T-cell (primary cell): ENCODE measurements at regions not wholly inside any gene's neighbourhood (a gene's known extent, or its start where the extent isn't known, plus 50 kb on each side); places are given as distances from the start of the nearest gene placed in this dataset.

ENCODE experiments used
- ATAC-seq, 4 experiments: fragments of 200-7000 bp in 3 of 4; fragments of 150-1000 bp in 1 of 4; cut with Tn5 transposase; replicated peaks in 1 of 4; 1 replicate in 3 of 4; 2 replicates in 1 of 4; pipeline ENCODE4 v1.10.0; 2021; ENCODE audit warnings: moderate library complexity in 3 of 4, mild to moderate bottlenecking in 2 of 4, moderate number of reproducible peaks in 1 of 4
- CTCF ChIA-PET, 2 donors: fragments of 300-600 bp; sonication (Branson Sonifier 250); formaldehyde crosslinking; loops; one replicate each; lab custom pipeline; 2022; ENCODE audit warnings: antibody characterized with exemption in 2 of 2; lab: Charles Lee
- POLR2A ChIA-PET, 2 donors: fragments of 300-600 bp; sonication (Branson Sonifier 250); formaldehyde crosslinking; loops; one replicate each; lab custom pipeline; 2022; ENCODE audit warnings: antibody characterized with exemption in 2 of 2; lab: Charles Lee
- DNase-seq, 35 experiments: peaks; one replicate each; pipeline versions ENCODE4 v3.0.0 to v3.0.0-alpha.2; 2013 to 2023
- H3K27ac ChIP-seq: one replicate; pipeline ENCODE4 v1.5.1; 2013; ENCODE audit warnings: low read length
- H3K27me3 ChIP-seq, 2 experiments: replicated peaks in 1 of 2; 1 replicate in 1 of 2; 2 replicates in 1 of 2; pipeline versions ENCODE4 v1.6.1 to v1.7.0; 2013; ENCODE audit warnings: low read length in 1 of 2, mixed read lengths in 1 of 2; ENCODE audit not compliant: control insufficient read depth in 2 of 2, insufficient read depth in 2 of 2; ENCODE audit errors: extremely low read depth in 1 of 2
- H3K36me3 ChIP-seq, 2 donors: 1 replicate in 1 of 2; 2 replicates in 1 of 2; pipeline versions ENCODE4 v1.6.1 to v1.7.0; 2013; ENCODE audit warnings: low read length in 1 of 2; ENCODE audit not compliant: control insufficient read depth in 2 of 2, insufficient read depth in 1 of 2; ENCODE audit errors: extremely low read depth in 1 of 2
- H3K4me1 ChIP-seq, 2 experiments: 1 replicate in 1 of 2; 2 replicates in 1 of 2; pipeline versions ENCODE4 v1.6.1 to v1.7.0; 2013; ENCODE audit warnings: low read length in 2 of 2, mixed read lengths in 1 of 2; ENCODE audit not compliant: insufficient read depth in 2 of 2, control insufficient read depth in 1 of 2; ENCODE audit errors: extremely low read depth in 1 of 2
- H3K4me3 ChIP-seq, 2 donors: 1 replicate in 1 of 2; 2 replicates in 1 of 2; pipeline versions ENCODE4 v1.5.1 to v1.7.0; 2013; ENCODE audit warnings: mild to moderate bottlenecking in 2 of 2, low read length in 1 of 2, moderate library complexity in 1 of 2; ENCODE audit not compliant: control insufficient read depth in 1 of 2; ENCODE audit errors: extremely low read depth in 1 of 2
- H3K9me3 ChIP-seq: 2 replicates; pipeline ENCODE4 v1.7.0; 2013
- H3K27ac Mint-ChIP-seq, 2 donors: one replicate each; pipeline ENCODE4 v1.8.0; 2020 to 2021; ENCODE audit warnings: mild to moderate bottlenecking in 2 of 2, mixed read lengths in 2 of 2
- H3K27me3 Mint-ChIP-seq, 2 donors: one replicate each; pipeline ENCODE4 v1.8.0; 2021 to 2022; ENCODE audit warnings: mixed read lengths in 2 of 2
- H3K36me3 Mint-ChIP-seq: one replicate; pipeline ENCODE4 v1.8.0; 2021; ENCODE audit warnings: mixed read lengths
- H3K4me1 Mint-ChIP-seq, 3 donors: one replicate each; pipeline ENCODE4 v1.8.0; 2020 to 2022; ENCODE audit warnings: mixed read lengths in 3 of 3, mild to moderate bottlenecking in 1 of 3
- H3K4me3 Mint-ChIP-seq, 3 donors: one replicate each; pipeline ENCODE4 v1.8.0; 2020 to 2022; ENCODE audit warnings: mild to moderate bottlenecking in 3 of 3, mixed read lengths in 3 of 3, moderate library complexity in 3 of 3
- H3K9me3 Mint-ChIP-seq, 3 donors: one replicate each; pipeline ENCODE4 v1.8.0; 2020 to 2022; ENCODE audit warnings: mixed read lengths in 3 of 3
- WGBS: methylation state at CpG from one replicate; pipeline ENCODE4 v1.1.5; 2013; ENCODE audit warnings: missing lambda C conversion rate; ENCODE audit not compliant: insufficient coverage; 5-methylcytosine and 5-hydroxymethylcytosine counted together

DNA sequence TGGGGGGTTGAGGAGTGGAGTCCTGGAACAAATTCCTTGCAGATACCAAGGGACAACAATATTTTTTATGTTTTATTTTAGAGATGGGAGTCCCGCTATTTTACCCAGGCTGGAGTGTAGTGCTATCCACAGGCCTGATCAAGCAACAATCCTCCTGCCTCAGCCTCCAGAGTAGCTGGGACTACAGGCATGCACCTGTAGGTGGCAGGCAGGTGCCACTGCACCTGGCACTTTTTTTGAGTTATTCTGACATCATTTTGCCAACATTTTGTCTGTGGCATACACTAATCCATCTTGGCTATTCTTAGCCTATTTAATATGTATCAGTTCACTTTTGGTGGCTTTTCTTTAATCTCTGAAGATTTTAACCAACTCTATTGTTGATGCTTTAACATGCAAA, 317.8 kb upstream of the MTPN start:
- no peak overlapping the region for H3K27ac Mint-ChIP-seq
- no peak for DNase-seq
- H3K4me1 Mint-ChIP-seq = no peaks in the 10 kb centered on the region
- H3K4me3 Mint-ChIP-seq = no peak overlapping the region
- CTCF ChIA-PET = no interaction called here
- H3K4me1 ChIP-seq = no peaks in the 10 kb centered on the region
- POLR2A ChIA-PET = no interaction called here
- H3K9me3 Mint-ChIP-seq = peaks cover 3 to 6% (median 5%) of the 10 kb centered on the region in 3 donors
- H3K27me3 Mint-ChIP-seq = no peaks in the 10 kb centered on the region
- no peaks in the 10 kb centered on the region for H3K36me3 Mint-ChIP-seq
- no CpG with 5 or more reads among the region's 1 CpG for WGBS
- H3K4me3 ChIP-seq = no peak overlapping the region
- no peaks in the 10 kb centered on the region for H3K27me3 ChIP-seq
- no peaks in the 10 kb centered on the region for H3K9me3 ChIP-seq
- H3K27ac ChIP-seq = no peak overlapping the region
- ATAC-seq = no peak
- no peaks in the 10 kb centered on the region for H3K36me3 ChIP-seq

DNA sequence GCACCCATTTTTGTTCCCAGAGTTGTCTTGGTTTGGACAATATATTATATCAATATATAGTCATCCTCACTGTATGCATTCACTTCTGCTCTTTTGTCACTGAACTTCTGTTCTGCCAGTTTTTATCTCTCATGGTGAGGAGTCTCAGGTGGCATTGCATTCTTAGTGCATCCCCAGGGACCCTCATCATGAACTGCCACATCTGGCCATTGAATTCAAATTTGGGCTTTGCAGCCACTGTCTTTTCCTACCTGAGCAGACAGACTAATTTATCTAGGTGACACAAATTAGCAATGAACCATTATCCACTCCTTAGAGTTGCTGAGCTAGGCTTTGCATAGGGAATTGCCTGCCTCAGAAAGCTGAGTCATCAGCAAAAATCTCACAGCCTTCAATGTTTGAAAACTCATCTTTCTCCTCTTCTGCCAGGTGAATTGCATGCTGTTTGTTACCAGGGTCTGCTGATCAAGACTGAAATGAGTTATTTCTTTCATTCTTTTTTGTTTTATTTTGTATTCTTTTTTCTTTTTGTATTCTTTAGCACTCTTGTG, 316.8 kb upstream of the MTPN start:
- Histone ChIP-seq H3K27me3 (no peaks in the 10 kb centered on the region), H3K4me3 (no peak overlapping the region), H3K27ac (no peak overlapping the region), H3K4me1 (no peaks in the 10 kb centered on the region), H3K9me3 (no peaks in the 10 kb centered on the region), H3K36me3 (no peaks in the 10 kb centered on the region)
- Mint-ChIP-seq H3K27ac (no peak overlapping the region), H3K9me3 (peaks cover 3 to 6% (median 3%) of the 10 kb centered on the region in 3 donors), H3K4me3 (no peak overlapping the region), H3K27me3 (no peaks in the 10 kb centered on the region), H3K36me3 (no peaks in the 10 kb centered on the region), H3K4me1 (no peaks in the 10 kb centered on the region)
- POLR2A ChIA-PET = no interaction called here
- CTCF ChIA-PET = no interaction called here
- ATAC-seq = no peak
- no peak for DNase-seq

DNA sequence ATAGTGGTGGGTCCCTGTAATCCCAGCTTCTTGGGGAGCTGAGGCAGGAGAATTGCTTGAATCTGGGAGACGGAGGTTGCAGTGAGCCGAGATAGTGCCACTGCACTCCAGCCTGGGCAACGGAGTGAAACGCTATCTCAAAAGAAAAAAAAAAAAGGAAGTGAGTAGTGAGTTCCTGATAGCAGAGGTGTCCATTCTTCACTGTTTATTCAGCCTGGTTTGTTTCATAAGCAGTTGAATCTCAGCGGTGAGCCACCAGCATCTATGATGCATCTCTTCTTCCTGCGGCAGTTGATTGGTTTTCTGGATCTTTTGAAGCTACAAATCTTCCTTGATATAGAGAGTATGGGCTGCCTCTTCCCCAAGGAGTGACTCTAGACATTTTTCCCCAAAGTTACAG, 316.1 kb upstream of the MTPN start:
- H3K36me3 Mint-ChIP-seq = no peaks in the 10 kb centered on the region
- ChIA-PET CTCF (no interaction called here), POLR2A (no interaction called here)
- H3K27ac Mint-ChIP-seq = no peak overlapping the region
- ATAC-seq = no peak
- no peak overlapping the region for H3K4me3 Mint-ChIP-seq
- peaks cover 3 to 6% (median 3%) of the 10 kb centered on the region in 3 donors for H3K9me3 Mint-ChIP-seq
- Histone ChIP-seq H3K27ac (no peak overlapping the region), H3K4me1 (no peaks in the 10 kb centered on the region), H3K36me3 (no peaks in the 10 kb centered on the region), H3K4me3 (no peak overlapping the region), H3K9me3 (no peaks in the 10 kb centered on the region), H3K27me3 (no peaks in the 10 kb centered on the region)
- no peaks in the 10 kb centered on the region for H3K27me3 Mint-ChIP-seq
- 86% methylated on average over 2 of the region's 6 CpGs for WGBS
- DNase-seq = no peak
- no peaks in the 10 kb centered on the region for H3K4me1 Mint-ChIP-seq

DNA sequence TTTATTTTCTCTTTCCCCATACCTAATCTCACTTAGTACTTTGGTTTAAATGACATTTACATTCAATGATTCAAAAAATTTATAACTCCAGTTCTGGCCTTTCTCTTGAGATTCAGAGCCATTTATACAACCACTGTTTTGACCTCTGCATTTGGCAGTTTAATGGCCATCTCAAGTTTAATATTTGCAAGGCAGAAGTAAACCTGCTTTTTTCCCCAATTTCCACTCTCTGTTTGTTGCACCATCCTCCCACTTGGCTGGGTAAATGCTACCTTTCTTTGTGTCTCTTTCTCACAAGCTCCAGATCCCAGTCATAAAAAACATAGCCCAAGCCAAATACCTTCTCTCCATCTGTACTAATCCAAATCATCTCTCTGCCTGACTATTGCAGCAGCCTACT, 315.2 kb upstream of the MTPN start:
- ATAC-seq (no peak), DNase-seq (no peak)
- Histone ChIP-seq H3K4me1 (no peaks in the 10 kb centered on the region), H3K27me3 (no peaks in the 10 kb centered on the region), H3K27ac (no peak overlapping the region), H3K9me3 (no peaks in the 10 kb centered on the region), H3K4me3 (no peak overlapping the region), H3K36me3 (no peaks in the 10 kb centered on the region)
- H3K27me3 Mint-ChIP-seq = no peaks in the 10 kb centered on the region
- no peak overlapping the region for H3K4me3 Mint-ChIP-seq
- no peaks in the 10 kb centered on the region for H3K36me3 Mint-ChIP-seq
- ChIA-PET POLR2A (no interaction called here), CTCF (no interaction called here)
- peaks cover 0 to 6% (median 0%) of the 10 kb centered on the region in 3 donors for H3K9me3 Mint-ChIP-seq
- no peak overlapping the region for H3K27ac Mint-ChIP-seq
- H3K4me1 Mint-ChIP-seq = no peaks in the 10 kb centered on the region

DNA sequence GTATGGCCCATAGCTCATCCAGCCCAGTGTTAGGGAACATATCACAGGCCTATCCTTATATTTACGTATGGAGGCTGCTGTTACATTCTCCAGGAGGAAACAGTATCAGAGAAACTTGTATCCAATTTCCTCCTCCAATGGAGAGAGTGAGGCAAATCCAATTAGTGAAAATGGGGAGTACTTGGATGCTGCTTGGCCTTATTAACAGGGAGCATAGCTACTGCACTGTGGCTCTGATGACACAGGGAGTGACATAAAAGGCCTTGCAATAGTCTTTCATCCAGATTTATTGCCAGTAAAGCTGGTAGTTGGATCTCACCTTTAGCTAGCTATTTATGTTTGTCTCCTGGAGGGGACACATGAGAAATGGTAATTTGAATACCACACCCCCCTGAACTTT, 313.2 kb upstream of the MTPN start:
- Histone ChIP-seq H3K9me3 (no peaks in the 10 kb centered on the region), H3K27ac (no peak overlapping the region), H3K36me3 (no peaks in the 10 kb centered on the region), H3K4me1 (no peaks in the 10 kb centered on the region), H3K27me3 (no peaks in the 10 kb centered on the region), H3K4me3 (no peak overlapping the region)
- Mint-ChIP-seq H3K27ac (no peak overlapping the region), H3K27me3 (no peaks in the 10 kb centered on the region), H3K36me3 (no peaks in the 10 kb centered on the region), H3K4me1 (no peaks in the 10 kb centered on the region), H3K4me3 (no peak overlapping the region), H3K9me3 (peaks cover 0 to 6% (median 0%) of the 10 kb centered on the region in 3 donors)
- no CpG with 5 or more reads among the region's 1 CpG for WGBS
- ATAC-seq (no peak), DNase-seq (no peak)
- POLR2A ChIA-PET = no interaction called here
- CTCF ChIA-PET = no interaction called here

DNA sequence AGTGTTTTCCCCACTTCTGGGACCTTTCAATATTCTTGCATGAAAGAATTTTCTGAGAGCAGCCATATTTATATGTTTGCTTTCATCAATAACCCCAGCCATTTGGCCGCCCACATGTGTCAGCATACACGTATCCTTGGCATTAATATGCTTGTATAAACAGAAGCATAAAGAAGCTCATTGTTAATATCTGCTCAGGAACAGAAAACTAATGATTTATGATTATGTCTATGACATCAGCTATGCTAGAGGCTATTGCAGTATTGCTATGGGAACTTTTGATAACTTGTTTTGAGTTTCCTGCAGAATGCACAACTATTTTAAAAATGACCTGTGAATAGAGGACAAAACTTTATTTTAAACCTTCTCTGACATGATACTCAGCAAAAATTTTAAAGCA, 300.9 kb upstream of the MTPN start:
- no CpG with 5 or more reads among the region's 2 CpGs for WGBS
- peaks cover 0 to 17% (median 4%) of the 10 kb centered on the region in 3 donors for H3K9me3 Mint-ChIP-seq
- H3K4me1 Mint-ChIP-seq = no peaks in the 10 kb centered on the region
- H3K27ac Mint-ChIP-seq = no peak overlapping the region
- H3K27me3 Mint-ChIP-seq = no peaks in the 10 kb centered on the region
- no peak overlapping the region for H3K4me3 Mint-ChIP-seq
- ChIA-PET POLR2A (no interaction called here), CTCF (no interaction called here)
- DNase-seq = no peak
- ATAC-seq = no peak
- H3K36me3 ChIP-seq = no peaks in the 10 kb centered on the region
- H3K4me1 ChIP-seq = no peaks in the 10 kb centered on the region
- H3K4me3 ChIP-seq = no peak overlapping the region
- no peaks in the 10 kb centered on the region for H3K27me3 ChIP-seq
- H3K36me3 Mint-ChIP-seq = no peaks in the 10 kb centered on the region
- H3K27ac ChIP-seq = no peak overlapping the region
- H3K9me3 ChIP-seq = no peaks in the 10 kb centered on the region

DNA sequence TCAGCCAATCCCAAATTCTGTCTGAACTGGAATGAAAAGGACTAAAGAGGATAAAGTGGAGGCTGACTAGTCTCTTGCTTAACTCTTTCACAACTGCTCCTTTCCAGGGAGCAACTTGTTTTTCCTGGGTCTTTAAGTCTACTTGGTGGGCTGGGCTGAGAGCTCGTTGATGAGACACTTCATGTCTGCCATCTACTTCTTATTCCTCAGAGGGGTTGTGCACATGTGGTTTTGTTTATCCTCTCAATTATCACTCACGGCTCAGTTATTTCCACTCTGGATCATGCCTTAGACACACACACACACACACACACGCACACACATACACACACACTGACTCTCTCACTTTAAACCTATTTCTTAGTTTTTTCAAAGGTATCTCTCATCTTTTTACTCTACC, 298.6 kb upstream of the MTPN start:
- Mint-ChIP-seq H3K27me3 (no peaks in the 10 kb centered on the region), H3K36me3 (no peaks in the 10 kb centered on the region), H3K27ac (no peak overlapping the region), H3K4me3 (no peak overlapping the region), H3K4me1 (no peaks in the 10 kb centered on the region), H3K9me3 (peaks cover 0 to 13% (median 0%) of the 10 kb centered on the region in 3 donors)
- H3K27me3 ChIP-seq = no peaks in the 10 kb centered on the region
- ATAC-seq (no peak), DNase-seq (no peak)
- H3K4me3 ChIP-seq = no peak overlapping the region
- no peaks in the 10 kb centered on the region for H3K9me3 ChIP-seq
- no peak overlapping the region for H3K27ac ChIP-seq
- no peaks in the 10 kb centered on the region for H3K4me1 ChIP-seq
- H3K36me3 ChIP-seq = no peaks in the 10 kb centered on the region
- no CpG with 5 or more reads among the region's 3 CpGs for WGBS
- ChIA-PET POLR2A (no interaction called here), CTCF (no interaction called here)
